SHP77 treated with DMSO at 0.1 percent for 48 hours (cell line): ENCODE measurements at regions not wholly inside any gene's neighbourhood (a gene's known extent, or its start where the extent isn't known, plus 50 kb on each side); places are given as distances from the start of the nearest gene placed in this dataset.

Experiments
- DNase-seq: peaks from one replicate; lab custom pipeline; 2025; lab: John Stamatoyannopoulos, UW

- no peak for DNase-seq
Observed at GRCh38 chr15:96672629-96673028, 342.1 kb downstream of the NR2F2 start.

GRCh38 chr15:96678386-96678785, 347.9 kb downstream of the NR2F2 start:
- no peak for DNase-seq

GRCh38 chr15:96687388-96688107, 357.0 kb downstream of the NR2F2 start:
- no peak for DNase-seq

GRCh38 chr15:96690733-96691132, 360.2 kb downstream of the NR2F2 start:
- no peak for DNase-seq

- no peak for DNase-seq
Observed at GRCh38 chr15:96692826-96693225, 362.3 kb downstream of the NR2F2 start.

- DNase-seq = no peak
Observed at GRCh38 chr15:96693515-96693914, 363.0 kb downstream of the NR2F2 start.

- no peak for DNase-seq
Observed at GRCh38 chr15:96693990-96694517, 363.6 kb downstream of the NR2F2 start.

GRCh38 chr15:96695426-96695825, 364.9 kb downstream of the NR2F2 start:
- DNase-seq = no peak

- DNase-seq = no peak
Observed at GRCh38 chr15:96699871-96700401, 369.4 kb downstream of the NR2F2 start.

GRCh38 chr15:96700555-96700954, 370.1 kb downstream of the NR2F2 start:
- no peak for DNase-seq

- no peak for DNase-seq
Observed at GRCh38 chr15:96701443-96701842, 370.9 kb downstream of the NR2F2 start.

- DNase-seq = no peak
Observed at GRCh38 chr15:96701877-96702276, 371.4 kb downstream of the NR2F2 start.

- DNase-seq = no peak
Observed at GRCh38 chr15:96702589-96702988, 372.1 kb downstream of the NR2F2 start.

- DNase-seq = no peak
Observed at GRCh38 chr15:96703091-96703490, 372.6 kb downstream of the NR2F2 start.

GRCh38 chr15:96703794-96704550, 373.5 kb downstream of the NR2F2 start:
- DNase-seq = no peak

- no peak for DNase-seq
Observed at GRCh38 chr15:96716075-96716474, 385.6 kb downstream of the NR2F2 start.

GRCh38 chr15:96716478-96716877, 386.0 kb downstream of the NR2F2 start:
- no peak for DNase-seq

GRCh38 chr15:96720251-96720650, 389.8 kb downstream of the NR2F2 start:
- no peak for DNase-seq

GRCh38 chr15:96720656-96721055, 390.2 kb downstream of the NR2F2 start:
- DNase-seq = no peak

GRCh38 chr15:96728591-96728990, 398.1 kb downstream of the NR2F2 start:
- DNase-seq = no peak

GRCh38 chr15:96732704-96733103, 402.2 kb downstream of the NR2F2 start:
- DNase-seq = no peak

GRCh38 chr15:96733721-96734120, 403.2 kb downstream of the NR2F2 start:
- no peak for DNase-seq

- no peak for DNase-seq
Observed at GRCh38 chr15:96735632-96736240, 405.2 kb downstream of the NR2F2 start.
